Fibroblast of lung (primary cell): ENCODE measurements at regions not wholly inside any gene's neighbourhood (a gene's known extent, or its start where the extent isn't known, plus 50 kb on each side); places are given as distances from the start of the nearest gene placed in this dataset.

Source experiments
- DNase-seq, 2 donors: peaks; one replicate each; pipeline versions ENCODE4 v3.0.0 to v3.0.0-alpha.2; 2010; ENCODE audit warnings: low read depth in 2 of 2
- H2AFZ ChIP-seq: 2 replicates; pipeline ENCODE4 v1.5.1; 2012; ENCODE audit warnings: low read length, control low read depth, inconsistent platforms
- H3K27ac ChIP-seq: 2 replicates; pipeline ENCODE4 v1.5.1; 2011; ENCODE audit warnings: low read length, control low read depth; ENCODE audit not compliant: insufficient read depth
- H3K27me3 ChIP-seq: 2 replicates; pipeline ENCODE4 v1.5.1; 2011; ENCODE audit warnings: mild to moderate bottlenecking, low read length; ENCODE audit not compliant: control insufficient read depth, insufficient read depth
- H3K36me3 ChIP-seq: 2 replicates; pipeline ENCODE4 v1.5.1; 2011; ENCODE audit warnings: low read length; ENCODE audit not compliant: control insufficient read depth, insufficient read depth
- H3K4me1 ChIP-seq: 2 replicates; pipeline ENCODE4 v1.5.1; 2011; ENCODE audit warnings: low read length; ENCODE audit not compliant: control insufficient read depth, insufficient read depth; ENCODE audit errors: extremely low read depth
- H3K4me2 ChIP-seq: 2 replicates; pipeline ENCODE4 v1.5.1; 2011; ENCODE audit warnings: low read length, control low read depth; ENCODE audit not compliant: insufficient read depth; ENCODE audit errors: extremely low read depth
- H3K4me3 ChIP-seq, 4 experiments: fragments of 200-600 bp in 1 of 4; sonication (generic) in 1 of 4; replicated peaks in 1 of 4; 2 replicates each; pipeline ENCODE4 v1.5.1; 2011 to 2016; ENCODE audit warnings: low read length in 4 of 4, low read depth in 3 of 4, mild to moderate bottlenecking in 3 of 4, control low read depth in 2 of 4, inconsistent platforms in 1 of 4, mixed read lengths in 1 of 4; ENCODE audit not compliant: insufficient read depth in 1 of 4; ENCODE audit errors: control extremely low read depth in 1 of 4
- H3K79me2 ChIP-seq: 2 replicates; pipeline ENCODE4 v1.5.1; 2012; ENCODE audit warnings: mild to moderate bottlenecking, low read length, inconsistent platforms; ENCODE audit not compliant: control insufficient read depth, insufficient read depth
- H3K9ac ChIP-seq: 2 replicates; pipeline ENCODE4 v1.5.1; 2011; ENCODE audit warnings: mild to moderate bottlenecking, low read length, control low read depth; ENCODE audit not compliant: insufficient read depth
- H3K9me3 ChIP-seq: 2 replicates; pipeline ENCODE4 v1.5.1; 2012; ENCODE audit warnings: low read depth, low read length; ENCODE audit not compliant: control insufficient read depth, insufficient read depth
- H4K20me1 ChIP-seq: 2 replicates; pipeline ENCODE4 v1.5.1; 2011; ENCODE audit warnings: low read length; ENCODE audit not compliant: control insufficient read depth, insufficient read depth; ENCODE audit errors: extremely low read depth
- EZH2 ChIP-seq: IDR thresholded peaks from 2 replicates; pipeline ENCODE4 v1.5.1; 2012; ENCODE audit warnings: low read length, control low read depth, mild to moderate bottlenecking; ENCODE audit errors: missing control alignments
- TF ChIP-seq, protein P1 (sequence below), 2 donors: IDR thresholded peaks in 1 of 2; conservative IDR thresholded peaks in 1 of 2; 1 replicate in 1 of 2; 2 replicates in 1 of 2; pipeline ENCODE4 v1.5.1; 2011 to 2012; ENCODE audit warnings: low read length in 2 of 2, control low read depth in 1 of 2, inconsistent platforms in 1 of 2, low read depth in 1 of 2, mild to moderate bottlenecking in 1 of 2

DNA sequence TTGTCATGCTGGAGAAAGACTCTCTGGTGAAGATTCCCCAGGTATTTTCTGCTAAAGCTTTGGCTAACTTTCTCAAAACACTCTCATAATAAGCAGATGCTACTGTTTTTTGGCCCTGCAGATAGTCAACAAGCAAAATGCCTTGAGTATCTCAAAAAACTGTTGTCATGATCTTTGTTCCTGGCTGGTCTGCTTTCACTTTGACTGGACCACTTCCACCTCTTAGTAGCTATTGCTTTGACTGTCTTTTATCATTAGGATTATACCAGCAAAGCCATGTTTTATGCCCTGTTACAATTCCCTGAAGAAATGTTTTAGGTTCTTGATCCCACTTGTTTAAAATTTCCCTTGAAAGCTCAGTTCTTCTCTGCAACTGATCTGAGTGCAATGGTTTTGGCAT lies 231.5 kb downstream of the SLC7A11 start:
- H3K9ac ChIP-seq, result no peak overlapping the region
- H3K36me3 ChIP-seq, result no peaks in the 10 kb centered on the region
- TF ChIP-seq, protein P1, sequence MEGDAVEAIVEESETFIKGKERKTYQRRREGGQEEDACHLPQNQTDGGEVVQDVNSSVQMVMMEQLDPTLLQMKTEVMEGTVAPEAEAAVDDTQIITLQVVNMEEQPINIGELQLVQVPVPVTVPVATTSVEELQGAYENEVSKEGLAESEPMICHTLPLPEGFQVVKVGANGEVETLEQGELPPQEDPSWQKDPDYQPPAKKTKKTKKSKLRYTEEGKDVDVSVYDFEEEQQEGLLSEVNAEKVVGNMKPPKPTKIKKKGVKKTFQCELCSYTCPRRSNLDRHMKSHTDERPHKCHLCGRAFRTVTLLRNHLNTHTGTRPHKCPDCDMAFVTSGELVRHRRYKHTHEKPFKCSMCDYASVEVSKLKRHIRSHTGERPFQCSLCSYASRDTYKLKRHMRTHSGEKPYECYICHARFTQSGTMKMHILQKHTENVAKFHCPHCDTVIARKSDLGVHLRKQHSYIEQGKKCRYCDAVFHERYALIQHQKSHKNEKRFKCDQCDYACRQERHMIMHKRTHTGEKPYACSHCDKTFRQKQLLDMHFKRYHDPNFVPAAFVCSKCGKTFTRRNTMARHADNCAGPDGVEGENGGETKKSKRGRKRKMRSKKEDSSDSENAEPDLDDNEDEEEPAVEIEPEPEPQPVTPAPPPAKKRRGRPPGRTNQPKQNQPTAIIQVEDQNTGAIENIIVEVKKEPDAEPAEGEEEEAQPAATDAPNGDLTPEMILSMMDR (conservative IDR thresholded peaks at IDR 0.05 in 1 of 2, IDR thresholded peaks at IDR 0.05 in 1 of 2; ENCODE audit: low read depth in 1 of 2, low read length in 2 of 2), result no peak
- no peak for TF ChIP-seq EZH2
- no peaks in the 10 kb centered on the region for H3K4me1 ChIP-seq
- H3K79me2 ChIP-seq, result no peaks in the 10 kb centered on the region
- no peaks in the 10 kb centered on the region for H3K9me3 ChIP-seq
- no peak overlapping the region for H3K4me3 ChIP-seq
- H2AFZ ChIP-seq, result peak overlapping the region; percentile 61
- no peak overlapping the region for H3K4me2 ChIP-seq
- H3K27ac ChIP-seq, result no peak overlapping the region
- H4K20me1 ChIP-seq, result no peaks in the 10 kb centered on the region
- H3K27me3 ChIP-seq, result no peaks in the 10 kb centered on the region
- no peak for DNase-seq

DNA sequence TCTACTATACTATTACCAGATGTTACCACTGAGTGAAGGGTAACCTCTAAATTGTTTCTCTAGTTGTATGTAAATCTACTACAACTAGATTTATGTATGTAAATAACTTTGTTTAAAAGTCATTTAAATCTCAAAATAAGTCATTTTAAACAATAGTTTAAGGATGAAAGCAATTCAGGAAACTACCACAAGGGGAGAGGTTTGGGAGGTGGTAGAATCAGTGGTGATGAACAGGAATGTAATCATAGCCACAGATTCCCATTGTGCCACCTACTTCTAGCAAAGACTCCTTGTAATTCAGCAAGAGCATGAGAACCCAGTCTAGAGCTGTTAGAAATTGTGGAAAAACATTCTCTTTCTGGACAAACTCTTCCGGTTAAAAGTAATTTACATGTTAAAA lies 234.6 kb downstream of the SLC7A11 start:
- Histone ChIP-seq H4K20me1 (no peaks in the 10 kb centered on the region), H3K79me2 (no peaks in the 10 kb centered on the region)
- TF ChIP-seq EZH2, result no peak
- TF ChIP-seq, protein P1 (conservative IDR thresholded peaks at IDR 0.05 in 1 of 2, IDR thresholded peaks at IDR 0.05 in 1 of 2; ENCODE audit: low read depth in 1 of 2, low read length in 2 of 2), result peak; percentile 24 to 44

DNA sequence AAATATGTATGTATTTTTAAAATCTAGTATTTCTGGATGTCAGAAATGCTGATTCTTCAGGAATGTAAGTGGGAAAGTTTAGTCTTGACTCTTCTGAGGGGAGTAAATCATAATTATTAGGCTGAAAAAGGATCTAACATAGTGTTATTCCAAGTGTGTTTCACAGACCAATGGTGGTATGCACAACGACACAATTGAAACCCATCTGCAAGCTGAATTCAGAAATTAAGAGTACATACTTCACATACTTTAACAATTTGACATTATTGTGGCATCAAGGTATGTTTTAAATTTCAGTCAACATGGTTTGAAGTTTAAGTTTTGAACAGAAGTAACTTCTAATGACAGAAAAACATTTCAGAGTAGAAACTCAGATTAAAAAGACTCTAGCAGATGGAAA lies 236.7 kb downstream of the SLC7A11 start:
- H3K27ac ChIP-seq, result no peak overlapping the region
- no peaks in the 10 kb centered on the region for H3K27me3 ChIP-seq
- H3K4me3 ChIP-seq, result no peak overlapping the region
- no peak overlapping the region for H3K9ac ChIP-seq
- no peaks in the 10 kb centered on the region for H3K4me1 ChIP-seq
- H3K79me2 ChIP-seq, result no peaks in the 10 kb centered on the region
- H3K9me3 ChIP-seq, result no peaks in the 10 kb centered on the region
- no peak overlapping the region for H2AFZ ChIP-seq
- no peak overlapping the region for H3K4me2 ChIP-seq
- H4K20me1 ChIP-seq, result no peaks in the 10 kb centered on the region
- TF ChIP-seq, protein P1 (conservative IDR thresholded peaks at IDR 0.05 in 1 of 2, IDR thresholded peaks at IDR 0.05 in 1 of 2; ENCODE audit: low read depth in 1 of 2, low read length in 2 of 2), result no peak
- TF ChIP-seq EZH2, result no peak
- DNase-seq, result peak in 1 of 2 donors; percentile 47
- H3K36me3 ChIP-seq, result no peaks in the 10 kb centered on the region

More for the DNA sequence above, 234.6 kb downstream of the SLC7A11 start:
- Histone ChIP-seq H3K4me1 (no peaks in the 10 kb centered on the region), H2AFZ (no peak overlapping the region), H3K27me3 (no peaks in the 10 kb centered on the region), H3K4me2 (no peak overlapping the region), H3K36me3 (no peaks in the 10 kb centered on the region), H3K9me3 (no peaks in the 10 kb centered on the region), H3K27ac (no peak overlapping the region), H3K9ac (no peak overlapping the region), H3K4me3 (no peak overlapping the region)
- peak in 1 of 2 donors; percentile 8 for DNase-seq
